Mammary epithelial cell (primary cell): ENCODE measurements at regions not wholly inside any gene's neighbourhood (a gene's known extent, or its start where the extent isn't known, plus 50 kb on each side); places are given as distances from the start of the nearest gene placed in this dataset.

Source experiments
- EZH2 ChIP-seq: IDR thresholded peaks from 2 replicates; pipeline ENCODE4 v1.6.1; 2012; ENCODE audit warnings: low read length, inconsistent platforms, borderline replicate concordance
- TF ChIP-seq, protein P1 (sequence below), 2 donors: IDR thresholded peaks in 1 of 2; conservative IDR thresholded peaks in 1 of 2; 2 replicates each; pipeline ENCODE4 v1.5.1; 2011 to 2012; ENCODE audit warnings: inconsistent platforms in 2 of 2, low read length in 2 of 2, mild to moderate bottlenecking in 2 of 2, control low read depth in 1 of 2, low read depth in 1 of 2; ENCODE audit not compliant: insufficient read depth in 1 of 2; ENCODE audit errors: extremely low read depth in 1 of 2

DNA sequence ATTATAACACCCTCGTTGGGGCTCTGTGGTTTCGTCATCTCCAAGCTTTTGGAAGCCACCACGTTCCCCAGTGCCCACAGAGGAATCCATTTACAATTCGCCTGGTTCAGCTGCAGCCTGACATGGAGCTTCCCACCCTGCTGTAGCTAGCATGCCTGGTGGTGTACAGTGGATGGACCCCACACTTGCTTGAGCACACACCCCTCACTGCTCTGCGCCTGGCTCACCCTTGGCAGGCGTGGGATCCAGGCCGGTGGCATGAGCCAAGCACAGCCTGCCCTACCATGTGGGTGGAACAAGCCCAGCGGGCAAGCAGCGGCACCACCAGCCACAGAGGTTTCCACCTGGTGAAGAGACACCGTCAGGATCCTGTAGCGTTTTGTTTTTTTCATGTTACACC is 1045.7 kb upstream of the CDH9 start:
- TF ChIP-seq, protein P1, sequence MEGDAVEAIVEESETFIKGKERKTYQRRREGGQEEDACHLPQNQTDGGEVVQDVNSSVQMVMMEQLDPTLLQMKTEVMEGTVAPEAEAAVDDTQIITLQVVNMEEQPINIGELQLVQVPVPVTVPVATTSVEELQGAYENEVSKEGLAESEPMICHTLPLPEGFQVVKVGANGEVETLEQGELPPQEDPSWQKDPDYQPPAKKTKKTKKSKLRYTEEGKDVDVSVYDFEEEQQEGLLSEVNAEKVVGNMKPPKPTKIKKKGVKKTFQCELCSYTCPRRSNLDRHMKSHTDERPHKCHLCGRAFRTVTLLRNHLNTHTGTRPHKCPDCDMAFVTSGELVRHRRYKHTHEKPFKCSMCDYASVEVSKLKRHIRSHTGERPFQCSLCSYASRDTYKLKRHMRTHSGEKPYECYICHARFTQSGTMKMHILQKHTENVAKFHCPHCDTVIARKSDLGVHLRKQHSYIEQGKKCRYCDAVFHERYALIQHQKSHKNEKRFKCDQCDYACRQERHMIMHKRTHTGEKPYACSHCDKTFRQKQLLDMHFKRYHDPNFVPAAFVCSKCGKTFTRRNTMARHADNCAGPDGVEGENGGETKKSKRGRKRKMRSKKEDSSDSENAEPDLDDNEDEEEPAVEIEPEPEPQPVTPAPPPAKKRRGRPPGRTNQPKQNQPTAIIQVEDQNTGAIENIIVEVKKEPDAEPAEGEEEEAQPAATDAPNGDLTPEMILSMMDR (conservative IDR thresholded peaks at IDR 0.05 in 1 of 2, IDR thresholded peaks at IDR 0.05 in 1 of 2; ENCODE audit: extremely low read depth in 1 of 2, insufficient read depth in 1 of 2, low read depth in 1 of 2, low read length in 2 of 2), result no peak
- no peak for TF ChIP-seq EZH2
